ENCODE measurements at regions not wholly inside any gene's neighbourhood (a gene's known extent, or its start where the extent isn't known, plus 50 kb on each side); places are given as distances from the start of the nearest gene placed in this dataset.

DNA sequence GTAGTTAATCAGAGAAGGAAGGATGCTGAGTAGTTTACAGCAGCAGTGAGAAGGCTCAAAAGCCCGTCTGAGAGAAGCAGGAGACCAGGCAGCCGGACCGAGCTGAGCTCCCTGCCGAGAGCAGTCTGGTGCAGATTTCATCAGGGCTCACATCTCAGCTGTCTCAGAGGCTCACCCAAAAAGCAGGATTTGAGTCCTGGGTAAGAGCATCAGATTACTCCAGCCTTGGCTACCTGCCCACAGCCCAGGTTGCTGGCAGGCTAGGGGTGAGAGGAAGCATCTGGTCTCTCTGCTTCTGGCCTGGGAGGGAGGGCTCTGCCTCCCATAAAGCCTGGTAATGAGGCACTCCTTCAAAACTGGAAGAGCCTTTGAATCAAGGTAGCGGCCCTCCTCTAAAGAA lies 140.5 kb downstream of the ST6GAL2 start:
- H3K27me3 Mint-ChIP-seq, result no peaks in the 10 kb centered on the region
- DNase-seq (ENCODE audit: low spot score in 2 of 2), result no peak
- no peaks in the 10 kb centered on the region for H3K4me1 Mint-ChIP-seq
- no peak overlapping the region for H3K27ac Mint-ChIP-seq (ENCODE audit: low read depth)
- H3K4me3 Mint-ChIP-seq, result no peak overlapping the region
- no peaks in the 10 kb centered on the region for H3K36me3 Mint-ChIP-seq (ENCODE audit: insufficient read depth)
- H3K9me3 Mint-ChIP-seq, result no peaks in the 10 kb centered on the region
- ATAC-seq (replicated peaks; ENCODE audit: extremely low read depth, poor library complexity, severe bottlenecking), result no peak

DNA sequence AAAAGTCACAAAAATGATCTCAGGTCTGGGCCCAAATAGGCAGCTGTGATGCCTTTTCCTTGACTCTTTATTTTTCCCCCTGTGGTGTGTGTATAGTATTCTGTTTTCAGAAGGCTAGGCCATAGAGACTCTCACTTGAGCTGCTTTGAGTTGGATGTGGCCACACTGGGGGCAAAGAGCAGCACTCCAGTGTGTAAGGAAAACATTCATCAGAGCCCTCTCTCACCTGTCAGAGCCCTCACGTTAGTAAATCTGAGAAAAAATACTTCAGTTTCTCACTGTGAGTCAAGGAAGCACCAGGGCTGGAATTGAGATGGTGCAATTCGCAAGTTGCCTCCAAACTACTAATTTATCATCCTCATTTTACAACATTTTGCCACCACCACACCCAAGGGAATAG lies 136.1 kb downstream of the ST6GAL2 start:
- Mint-ChIP-seq H3K27ac (ENCODE audit: low read depth) (no peak overlapping the region), H3K4me3 (no peak overlapping the region), H3K27me3 (no peaks in the 10 kb centered on the region), H3K36me3 (ENCODE audit: insufficient read depth) (no peaks in the 10 kb centered on the region), H3K4me1 (no peaks in the 10 kb centered on the region), H3K9me3 (no peaks in the 10 kb centered on the region)
- DNase-seq (ENCODE audit: low spot score in 2 of 2) (no peak), ATAC-seq (replicated peaks; ENCODE audit: extremely low read depth, poor library complexity, severe bottlenecking) (no peak)
